ENCODE measurements at regions not wholly inside any gene's neighbourhood (a gene's known extent, or its start where the extent isn't known, plus 50 kb on each side); places are given as distances from the start of the nearest gene placed in this dataset.

DNA sequence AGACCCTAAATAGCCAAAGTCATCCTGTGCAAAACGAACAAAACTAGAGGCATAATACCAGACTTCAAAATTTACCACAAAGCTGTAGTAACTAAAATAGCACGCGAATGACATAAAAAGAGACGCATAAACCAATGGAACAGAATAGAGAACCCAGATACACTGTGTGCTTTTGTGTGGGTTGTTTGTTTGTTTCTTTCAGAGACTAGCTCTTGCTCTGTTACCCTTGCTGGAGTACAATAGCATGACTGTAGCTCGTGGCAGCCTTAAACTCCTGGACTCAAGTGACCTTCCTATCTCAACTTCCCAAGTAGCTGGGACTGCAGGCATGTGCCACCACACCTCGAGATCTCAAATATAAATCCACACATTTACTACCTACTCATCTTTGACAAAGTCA is 1314.6 kb upstream of the GBE1 start:
- DNase-seq, result no peak

DNA sequence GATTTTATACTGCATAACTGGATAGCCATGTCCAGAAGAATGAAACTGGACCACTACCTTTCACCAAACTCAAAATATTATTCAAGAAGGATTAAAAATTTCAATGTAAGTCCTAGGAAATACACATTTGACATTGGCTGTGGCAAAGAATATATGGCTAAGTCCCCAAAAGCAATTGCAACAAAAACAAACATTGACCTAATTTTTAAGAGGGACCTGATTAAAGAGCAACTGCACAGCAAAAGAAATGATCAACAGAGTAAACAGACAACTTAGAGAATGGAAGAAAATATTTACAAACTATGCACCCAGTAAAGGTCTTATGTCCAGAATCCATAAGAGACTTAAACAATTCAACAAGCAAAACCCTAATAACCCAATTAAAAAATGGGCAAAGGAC is 1313.0 kb upstream of the GBE1 start:
- no peak for DNase-seq

DNA sequence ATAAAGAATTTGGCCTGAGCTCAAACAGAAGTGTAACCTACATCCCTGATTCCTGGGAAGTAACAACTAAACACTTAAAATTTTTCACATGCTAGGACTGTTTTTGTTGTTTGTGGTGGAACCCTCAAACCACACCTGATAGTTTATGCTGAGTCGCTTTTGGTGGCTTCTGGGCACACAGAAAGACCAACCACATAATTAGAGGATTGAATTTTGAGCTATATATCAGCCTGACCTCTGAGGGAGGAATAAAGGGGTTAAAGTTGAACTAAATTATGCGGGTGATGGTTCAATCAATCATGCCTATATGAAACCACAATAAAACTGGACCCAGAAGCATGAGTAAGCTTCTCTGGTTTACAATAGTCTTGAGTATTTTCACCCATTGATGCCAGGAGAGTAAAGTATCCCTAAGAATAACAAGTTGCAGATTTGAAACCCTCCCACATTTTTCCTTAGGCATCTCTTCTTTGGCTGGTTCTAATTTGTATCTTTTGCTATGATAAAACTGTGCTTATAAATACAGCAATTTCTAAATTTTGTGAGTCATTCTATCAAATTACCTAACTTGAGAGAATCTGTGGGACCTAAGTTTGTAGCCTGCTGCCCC is 1304.5 kb upstream of the GBE1 start:
- no peak for DNase-seq

DNA sequence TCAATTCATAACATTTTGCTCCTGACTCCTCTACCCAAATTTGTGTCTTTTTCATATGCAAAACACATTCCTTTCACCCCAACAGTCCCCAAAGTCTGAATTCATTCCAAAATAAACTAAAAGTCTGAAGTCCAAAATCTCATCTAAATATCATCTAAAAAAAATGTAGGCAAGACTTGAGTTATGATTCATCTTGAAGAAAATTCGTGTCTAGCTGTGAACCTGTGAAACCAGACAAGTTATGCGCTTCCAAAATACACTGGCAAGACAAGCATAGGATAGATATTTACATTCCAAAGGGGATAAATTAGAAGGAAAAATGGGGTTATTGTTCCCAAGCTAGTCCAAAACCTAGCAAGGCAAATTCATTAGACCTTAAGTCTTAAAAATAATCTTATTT is 1302.0 kb upstream of the GBE1 start:
- DNase-seq, result no peak

DNA sequence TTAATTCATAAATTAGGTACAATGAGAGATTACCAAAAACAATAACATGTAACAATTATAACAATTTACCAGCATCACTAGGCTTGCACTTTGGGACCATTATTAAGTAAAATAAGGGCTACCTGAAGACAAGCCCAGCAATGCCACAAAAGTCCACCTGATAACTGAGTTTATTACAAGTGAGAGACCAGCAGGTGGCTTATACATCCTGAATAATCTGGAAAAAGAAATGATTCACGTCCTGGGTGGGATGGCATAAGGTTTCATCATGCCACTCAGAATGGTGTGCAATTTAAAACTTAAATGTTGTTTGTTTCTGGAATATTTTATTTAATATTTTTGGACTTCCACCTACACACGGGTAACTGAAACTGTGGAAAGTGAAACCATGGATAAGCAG is 1287.1 kb upstream of the GBE1 start:
- no peak for DNase-seq

DNA sequence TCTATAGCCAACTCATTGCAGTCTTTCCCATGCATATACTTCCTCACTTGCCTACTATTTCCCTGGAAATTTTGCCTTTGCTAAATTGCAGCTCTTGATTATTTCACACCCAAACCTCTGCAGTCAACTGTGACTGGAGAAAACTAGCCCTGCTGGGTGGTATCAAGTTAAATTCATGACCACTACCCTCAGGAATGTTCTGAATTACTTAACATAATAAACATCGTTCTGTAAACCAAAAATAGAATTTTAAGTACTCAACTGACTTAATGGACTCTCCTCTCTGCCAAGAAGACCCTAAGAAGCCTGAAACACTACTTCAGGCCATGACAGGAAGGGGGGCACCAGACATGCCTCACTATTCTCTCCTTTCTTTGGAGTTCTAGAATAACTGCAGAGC is 1278.0 kb upstream of the GBE1 start:
- DNase-seq, result no peak

DNA sequence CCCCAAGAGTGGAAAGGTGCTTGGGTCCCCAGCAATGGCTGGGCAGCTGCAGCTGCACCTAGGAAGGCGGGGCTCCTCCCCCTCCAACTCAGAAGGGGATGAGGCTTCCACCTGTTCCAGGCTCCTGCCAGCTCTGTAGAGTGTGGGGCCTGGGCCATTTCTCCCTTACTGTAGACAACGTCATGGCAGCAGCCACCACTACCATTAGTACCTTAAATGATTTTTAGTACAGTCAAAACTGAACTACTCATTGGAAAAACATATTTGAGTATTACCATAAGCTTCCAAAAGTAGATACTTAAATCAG is 1274.2 kb upstream of the GBE1 start:
- DNase-seq, result no peak

DNA sequence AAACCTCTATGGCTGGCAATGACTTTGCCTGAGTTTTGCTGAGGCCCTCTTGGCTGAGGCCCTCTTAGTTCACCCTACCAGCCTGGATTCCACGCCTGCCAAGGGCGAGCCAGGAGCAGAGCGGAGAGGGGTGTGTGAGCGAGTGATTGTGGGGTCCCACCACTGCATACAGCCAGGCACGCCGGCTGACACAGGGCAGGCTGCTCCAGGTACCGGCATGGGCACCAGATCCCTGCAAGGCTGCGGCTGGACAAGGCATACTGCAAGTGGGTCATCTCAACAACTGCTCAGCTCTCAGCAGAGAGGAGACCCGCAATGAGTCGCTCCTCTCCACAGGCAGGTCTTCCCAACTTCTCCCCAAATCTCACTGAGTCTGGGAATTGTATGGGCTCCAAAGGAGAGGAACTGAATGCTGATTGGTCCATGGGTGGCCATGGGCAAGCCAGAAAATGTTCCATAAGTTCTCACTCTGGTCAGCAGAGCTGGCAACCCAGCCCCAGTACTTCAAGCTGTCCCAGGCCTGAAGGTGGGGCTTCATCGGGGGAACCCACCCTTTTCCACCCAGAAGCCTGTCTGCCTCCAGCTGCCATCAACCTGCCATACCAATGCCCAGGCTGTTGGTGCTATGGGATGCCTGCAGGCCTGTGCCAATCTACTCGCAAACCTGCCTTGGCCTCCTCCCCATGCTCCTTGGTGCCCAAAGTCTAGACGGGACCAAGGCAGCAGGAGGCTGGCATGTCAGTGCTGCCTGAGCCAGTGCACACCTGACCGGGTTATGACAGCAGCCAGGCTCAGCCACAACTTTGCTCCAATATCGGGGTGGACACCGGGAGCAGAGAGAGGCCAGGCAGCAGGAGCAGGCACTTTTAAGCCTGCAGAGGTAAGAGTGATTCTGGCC is 1273.6 kb upstream of the GBE1 start:
- DNase-seq, result no peak

DNA sequence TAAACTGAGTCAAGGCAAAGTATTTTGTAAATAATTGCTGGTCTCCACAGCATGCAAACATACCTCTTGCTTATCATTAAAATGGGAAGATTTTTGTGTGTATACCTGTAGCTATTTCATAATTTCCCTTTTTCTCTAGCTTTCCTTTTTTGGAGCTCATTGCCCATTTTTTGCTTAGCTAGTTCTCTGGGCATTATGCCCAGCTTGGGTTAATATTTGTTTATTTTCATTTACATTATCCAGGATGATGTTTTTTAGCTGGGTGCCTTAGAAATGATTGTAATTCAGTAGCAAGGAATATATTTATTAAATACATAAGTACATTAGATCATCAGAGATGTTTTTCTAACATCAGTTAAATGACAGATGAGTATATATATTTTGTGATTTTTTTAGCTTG is 1271.7 kb upstream of the GBE1 start:
- no peak for DNase-seq

DNA sequence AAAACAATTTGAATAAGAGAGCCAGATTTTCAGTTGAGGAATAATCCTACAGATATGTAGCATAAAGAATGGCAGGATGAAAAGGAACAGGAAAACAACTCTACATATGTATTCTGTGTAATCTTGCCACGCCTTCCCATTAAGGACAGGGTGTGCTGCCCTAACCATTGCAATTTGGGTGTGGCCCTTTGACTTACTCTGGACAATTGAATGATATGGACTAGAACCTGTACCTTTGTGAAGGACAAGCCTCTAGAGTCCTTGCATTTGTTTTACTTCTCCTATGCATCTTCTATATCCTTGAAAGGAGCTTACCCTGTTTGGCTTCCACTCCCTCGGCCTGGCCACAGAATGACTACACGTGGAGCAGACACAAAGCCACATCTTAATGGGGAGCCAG is 1261.6 kb upstream of the GBE1 start:
- DNase-seq, result no peak

DNA sequence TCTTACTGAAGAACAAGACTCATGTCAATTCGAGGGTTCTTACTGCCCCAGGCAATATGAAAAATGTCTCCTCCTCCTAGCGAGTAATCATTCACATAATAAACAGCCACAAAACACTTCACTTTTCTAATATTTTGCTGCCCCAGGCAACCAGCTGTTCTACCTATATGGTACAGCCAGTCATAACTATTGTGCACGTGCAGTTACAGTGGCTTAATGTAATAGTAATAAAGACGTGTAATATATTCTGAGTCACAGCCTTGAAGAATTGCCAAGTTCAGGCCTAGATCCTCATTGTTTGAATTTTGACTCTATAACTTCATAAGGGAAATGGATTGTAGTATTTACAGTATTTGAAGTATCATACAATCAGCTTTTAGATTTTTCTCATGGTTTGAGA is 1250.0 kb upstream of the GBE1 start:
- DNase-seq, result no peak

DNA sequence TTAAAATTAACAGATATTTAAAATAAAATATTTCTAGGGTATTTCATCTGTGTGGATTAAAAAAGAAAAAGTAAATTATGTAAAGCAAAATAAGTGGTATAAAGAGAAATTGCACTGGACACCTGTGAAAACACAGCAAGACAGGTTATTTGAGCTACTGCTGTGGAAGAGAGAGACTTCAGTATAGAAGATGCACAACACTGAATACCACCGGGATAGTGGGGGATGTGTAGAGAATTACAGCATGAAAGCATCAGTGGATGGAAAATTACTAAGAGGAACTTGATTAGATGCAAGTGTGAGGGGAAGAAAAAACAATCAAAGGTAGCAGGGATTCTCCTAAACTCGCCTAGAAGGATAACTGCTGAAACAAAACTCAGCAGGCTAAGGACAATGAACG is 1242.5 kb upstream of the GBE1 start:
- peak; percentile 2 for DNase-seq

DNA sequence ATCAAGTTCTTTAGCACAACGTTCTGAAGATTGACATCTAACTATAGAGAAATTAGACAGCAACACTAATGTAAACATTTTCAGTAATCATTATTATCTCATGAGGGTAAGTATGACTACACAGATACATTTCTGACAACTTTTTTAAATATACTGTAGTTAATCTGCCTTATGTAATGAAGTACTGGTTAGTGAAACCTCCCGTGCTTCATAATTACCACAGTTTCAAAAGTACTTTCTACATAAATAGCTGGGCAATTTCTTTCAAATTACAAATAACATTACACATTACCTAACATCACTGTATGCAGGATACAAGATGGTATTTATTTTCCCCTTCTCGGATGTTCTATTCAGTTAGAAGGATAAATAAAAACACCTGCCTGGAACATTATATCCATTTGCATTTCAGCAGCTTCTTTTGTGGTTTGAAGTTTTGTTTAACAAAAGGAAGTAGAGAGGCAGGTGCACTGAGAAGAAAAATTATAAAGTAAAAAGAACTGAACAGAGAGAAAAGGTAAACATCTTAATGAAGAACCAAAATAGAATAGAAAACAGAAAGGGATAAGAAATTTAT is 1241.5 kb upstream of the GBE1 start:
- peak; percentile 41 for DNase-seq

DNA sequence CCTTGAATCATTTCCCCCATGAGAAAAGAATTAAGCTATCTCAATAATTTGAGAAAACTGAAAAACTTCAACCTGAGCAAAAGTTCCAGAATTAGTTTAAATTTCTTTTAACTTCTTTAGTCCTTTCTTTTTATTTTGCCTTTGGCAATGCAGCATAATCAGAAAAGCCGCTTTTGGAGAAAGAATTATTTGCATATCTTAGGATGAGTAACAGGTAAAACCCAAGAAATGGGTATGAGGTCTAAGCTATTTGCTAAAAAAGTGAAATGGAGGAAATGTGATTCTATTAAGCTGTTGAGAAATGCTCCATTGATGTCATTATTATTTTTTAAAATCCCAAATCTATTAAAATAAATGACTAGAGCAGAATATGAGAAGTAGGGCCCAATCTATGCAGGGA is 1238.3 kb upstream of the GBE1 start:
- no peak for DNase-seq

DNA sequence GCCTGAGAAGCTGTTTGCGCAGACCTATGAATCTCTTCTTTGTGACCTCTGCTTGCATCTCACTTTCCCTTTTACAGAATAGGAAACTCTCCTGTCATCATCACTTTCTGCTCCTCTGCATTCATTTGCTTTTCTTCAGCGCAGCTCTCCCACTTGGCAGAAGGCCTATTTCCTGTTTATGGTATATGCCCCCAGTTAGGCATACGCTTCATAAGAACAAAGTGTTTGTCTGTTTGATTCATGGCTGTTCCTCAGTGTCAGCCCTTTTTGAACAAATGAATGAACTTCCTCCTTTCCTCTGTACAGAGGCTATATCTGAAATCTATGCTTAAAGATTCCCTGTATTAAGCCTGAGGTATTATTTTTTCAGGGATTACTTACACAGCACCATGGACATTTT is 1216.9 kb upstream of the GBE1 start:
- DNase-seq, result peak; percentile 53

DNA sequence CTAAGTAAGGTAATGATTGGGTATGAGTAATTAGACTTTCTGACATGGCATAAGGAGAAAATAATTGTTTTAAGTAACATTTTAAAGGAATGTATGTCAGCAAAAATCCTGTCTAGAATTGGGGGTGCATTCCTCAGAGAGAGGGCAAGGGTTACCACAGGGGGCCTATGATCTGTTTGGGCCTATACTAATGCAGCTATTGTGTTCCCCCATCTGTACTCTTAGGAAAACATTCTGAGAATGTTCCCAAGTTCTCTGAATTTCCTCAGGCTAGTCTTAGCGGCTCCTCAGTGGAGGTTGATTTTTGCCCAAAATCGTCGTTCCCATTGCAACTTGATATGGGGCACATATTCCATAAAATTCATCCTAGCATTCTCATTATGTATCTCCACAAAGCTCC is 1216.4 kb upstream of the GBE1 start:
- DNase-seq, result no peak

DNA sequence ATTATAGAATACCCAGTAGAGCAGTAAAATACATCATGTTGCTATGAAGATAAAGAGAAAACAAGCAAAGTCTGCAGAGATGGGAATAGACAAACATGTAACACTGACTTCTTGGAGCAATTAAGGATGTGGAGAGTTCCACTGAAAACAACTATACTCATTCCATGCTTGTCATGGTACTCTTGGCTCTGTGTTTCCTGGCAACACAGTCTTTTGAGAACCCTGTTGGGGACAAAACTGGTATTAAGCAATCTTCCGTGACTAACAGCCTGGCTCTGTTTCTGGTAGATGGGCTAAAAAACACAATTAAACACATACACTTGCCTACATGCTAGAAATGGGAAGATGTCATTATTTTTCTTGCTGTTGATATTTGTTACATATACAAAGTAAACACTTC is 1212.3 kb upstream of the GBE1 start:
- DNase-seq, result no peak

DNA sequence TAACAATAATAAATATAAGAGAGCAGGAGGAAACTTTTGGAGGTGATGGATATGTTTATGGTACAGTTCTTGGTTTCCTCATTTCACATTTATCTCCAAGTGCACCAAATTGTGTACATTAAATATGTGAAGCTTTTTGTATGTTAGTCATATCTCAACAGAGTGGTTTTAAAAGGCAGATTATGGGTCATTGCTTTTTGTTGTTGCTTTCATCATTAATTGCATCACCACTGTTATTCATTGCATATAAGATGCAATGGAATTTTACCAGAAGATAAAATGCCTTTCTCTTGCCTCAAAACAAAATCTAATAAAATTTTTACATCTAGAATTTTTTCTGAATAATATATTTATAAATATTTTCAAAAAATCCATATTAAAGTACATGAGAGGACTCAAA is 1198.9 kb upstream of the GBE1 start:
- no peak for DNase-seq

DNA sequence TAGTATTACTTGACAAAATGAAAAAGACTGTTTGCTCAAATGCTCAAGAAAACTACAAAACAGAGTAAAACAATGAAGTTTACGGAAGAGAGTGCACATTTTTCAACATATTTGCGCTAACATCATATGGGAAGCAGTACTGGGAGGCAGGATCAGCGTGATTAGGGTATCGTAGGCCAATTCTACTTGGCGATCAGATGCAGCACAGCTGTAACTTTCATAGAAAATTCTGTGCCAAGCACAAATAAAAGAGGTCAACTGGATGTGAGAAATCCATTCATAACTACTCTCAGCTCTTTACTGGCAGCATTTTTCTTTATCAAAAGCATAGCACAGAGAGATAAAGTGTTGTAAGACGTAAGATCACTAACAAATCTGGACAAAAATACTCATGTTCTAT is 1196.3 kb upstream of the GBE1 start:
- no peak for DNase-seq

DNA sequence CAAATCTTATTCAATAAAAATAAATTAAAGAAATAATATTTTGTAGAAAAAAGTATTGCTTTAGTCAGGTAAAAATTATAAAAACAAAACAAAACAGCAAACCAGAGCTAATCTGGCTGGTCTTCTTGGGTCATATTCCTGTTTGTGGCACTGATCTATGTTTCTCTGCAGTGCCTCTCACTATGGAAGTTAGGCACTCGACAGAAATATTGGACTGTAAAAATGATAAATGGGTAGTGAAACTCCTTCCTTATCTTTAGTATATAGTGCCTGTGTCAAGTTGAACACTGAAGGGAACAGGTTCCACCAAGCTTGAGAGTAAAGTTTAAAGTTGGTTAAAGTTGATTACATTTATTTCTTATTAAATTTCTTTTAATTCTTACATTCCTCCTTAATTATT is 1195.6 kb upstream of the GBE1 start:
- DNase-seq, result no peak

DNA sequence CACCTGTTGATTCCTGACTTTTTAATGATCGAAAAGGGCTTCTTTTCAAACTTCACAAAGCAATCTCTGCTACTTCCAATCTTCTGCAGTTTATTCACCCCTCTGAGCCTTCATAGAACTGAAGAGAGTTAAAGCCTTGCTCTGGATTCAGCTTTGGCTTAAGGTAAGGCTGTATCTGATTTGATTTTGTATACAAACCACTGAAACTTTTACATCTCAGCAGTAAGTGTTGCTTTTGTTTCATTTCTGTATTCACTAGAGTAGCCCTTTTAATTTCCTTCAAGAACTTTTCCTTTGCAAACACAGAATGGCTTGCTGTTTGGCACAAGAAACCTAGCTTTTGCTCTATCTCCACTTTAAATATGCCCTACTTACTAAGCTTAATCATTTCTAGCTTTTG is 1193.0 kb upstream of the GBE1 start:
- DNase-seq, result no peak

DNA sequence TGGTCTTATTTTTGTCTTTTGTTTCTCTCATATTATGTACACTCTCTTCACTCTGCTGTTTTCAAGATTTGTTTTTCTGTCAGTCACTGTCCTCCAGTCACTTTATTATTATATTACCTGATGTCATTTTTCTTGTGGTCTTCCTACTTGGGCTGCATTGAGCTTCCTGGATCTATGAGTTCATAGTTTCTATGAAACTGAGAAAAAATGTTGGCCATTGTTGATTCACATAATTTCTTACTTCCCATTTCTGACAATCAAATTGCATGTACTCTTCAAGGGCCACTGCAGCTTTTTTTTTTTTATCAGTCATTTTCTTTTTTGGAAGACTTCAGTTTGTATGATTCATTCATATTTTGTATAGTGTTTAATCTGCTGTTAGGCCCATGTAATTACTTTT is 1180.6 kb upstream of the GBE1 start:
- no peak for DNase-seq

DNA sequence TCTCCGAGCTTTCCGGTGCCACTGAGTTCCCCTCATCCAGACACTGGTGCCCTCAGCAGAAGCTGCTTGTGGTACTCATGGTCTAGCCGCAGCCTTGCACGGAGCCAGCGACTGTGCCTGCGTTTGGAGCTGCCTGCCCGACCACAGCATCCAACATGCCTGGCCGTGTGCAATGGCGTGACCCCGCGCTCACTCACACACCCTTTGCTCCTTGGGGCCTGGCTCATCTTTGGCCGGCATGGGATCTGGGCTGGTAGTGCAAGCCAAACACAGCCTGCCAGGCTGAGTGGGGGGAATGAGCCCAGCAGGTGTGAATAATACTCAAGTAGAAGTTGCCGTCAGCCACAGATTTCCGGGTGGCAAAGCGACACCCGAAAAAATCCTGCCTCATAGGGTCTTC is 1178.7 kb upstream of the GBE1 start:
- no peak for DNase-seq

DNA sequence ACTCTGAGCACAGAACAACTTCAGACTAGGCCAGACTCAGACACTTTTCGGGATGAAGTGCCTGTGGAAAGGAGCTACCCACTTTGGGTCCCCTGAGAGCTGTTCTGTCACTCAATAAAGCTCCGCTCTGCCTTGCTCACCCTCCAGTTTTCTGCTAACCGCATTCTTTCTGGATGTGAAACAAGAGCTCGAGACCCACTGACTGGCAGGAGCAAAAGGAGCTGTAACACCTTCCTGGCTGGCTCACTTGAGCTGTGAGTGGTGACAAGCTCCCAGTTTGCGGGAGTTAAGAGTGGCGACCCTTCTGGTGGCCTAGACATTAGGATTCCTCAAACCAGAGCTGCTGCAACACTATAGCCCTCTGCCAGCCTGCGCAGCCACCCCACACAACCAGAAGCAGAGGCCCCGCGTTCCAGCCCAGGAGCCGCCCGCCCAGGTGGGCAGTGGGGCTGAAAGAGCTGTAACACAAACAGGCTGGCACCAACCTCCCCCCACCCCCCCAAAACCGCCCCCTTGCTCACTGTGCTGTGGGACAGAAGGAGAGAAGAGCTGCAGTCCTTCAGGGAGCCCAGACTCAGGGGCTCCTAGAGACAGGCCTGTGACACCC is 1178.1 kb upstream of the GBE1 start:
- DNase-seq, result no peak
